Testis (tissue), 2 donors: ENCODE measurements at regions not wholly inside any gene's neighbourhood (a gene's known extent, or its start where the extent isn't known, plus 50 kb on each side); places are given as distances from the start of the nearest gene placed in this dataset.

ENCODE experiments used
- CTCF ChIP-seq, 3 experiments: fragments of 450-650 bp in 2 of 3; fragments of 200-600 bp in 1 of 3; sonication (generic) in 1 of 3; IDR thresholded peaks; one replicate each; pipeline ENCODE4 v1.5.1; 2016 to 2019; ENCODE audit warnings: antibody characterized with exemption in 3 of 3, mild to moderate bottlenecking in 2 of 3, moderate library complexity in 1 of 3
- POLR2A ChIP-seq: fragments of 450-650 bp; IDR thresholded peaks from one replicate; pipeline ENCODE4 v1.6.1; 2017; ENCODE audit warnings: antibody characterized with exemption, mild to moderate bottlenecking, moderate library complexity

GRCh38 chrX:137441711-137442110, 124.2 kb upstream of the ZIC3 start:
- no peak for TF ChIP-seq CTCF (IDR thresholded peaks at IDR 0.05)
- no peak for TF ChIP-seq POLR2A
